ENCODE measurements at regions not wholly inside any gene's neighbourhood (a gene's known extent, or its start where the extent isn't known, plus 50 kb on each side); places are given as distances from the start of the nearest gene placed in this dataset.
A peak's percentile ranks its signal among the peaks of the same experiment; 100 is the strongest.

DNA sequence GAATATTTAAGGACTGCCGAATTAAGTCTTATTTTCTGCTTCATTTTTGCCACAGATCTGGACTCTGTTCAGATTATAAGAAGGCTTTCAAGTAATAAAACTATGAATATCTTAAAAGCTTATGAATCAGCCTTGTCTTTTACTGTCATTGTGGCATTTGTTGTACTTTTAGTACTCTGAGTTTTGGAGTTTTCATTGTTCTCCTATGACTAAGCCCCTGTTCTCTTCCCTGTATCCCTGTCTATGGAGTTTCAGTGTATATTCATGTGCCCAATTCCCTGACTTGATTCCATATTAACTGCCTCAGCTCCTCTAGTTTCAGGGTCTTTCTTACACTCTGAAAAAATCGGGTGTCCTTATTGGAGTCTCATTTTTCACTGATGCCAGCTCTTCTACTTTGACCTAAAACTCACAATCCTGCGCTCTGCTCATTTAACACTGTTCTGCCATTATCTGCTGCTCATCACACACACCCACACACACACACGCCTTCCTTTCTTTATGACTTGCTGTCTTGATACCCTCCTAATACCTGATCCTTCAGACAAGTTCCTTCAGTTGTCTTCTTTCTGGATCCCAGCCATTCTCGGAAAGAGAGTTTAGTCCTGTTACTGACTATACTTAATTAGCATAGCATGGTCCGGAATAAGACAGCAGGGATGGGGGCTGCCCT is 511.8 kb downstream of the CPS1 start:
- DNase-seq = no peak

DNA sequence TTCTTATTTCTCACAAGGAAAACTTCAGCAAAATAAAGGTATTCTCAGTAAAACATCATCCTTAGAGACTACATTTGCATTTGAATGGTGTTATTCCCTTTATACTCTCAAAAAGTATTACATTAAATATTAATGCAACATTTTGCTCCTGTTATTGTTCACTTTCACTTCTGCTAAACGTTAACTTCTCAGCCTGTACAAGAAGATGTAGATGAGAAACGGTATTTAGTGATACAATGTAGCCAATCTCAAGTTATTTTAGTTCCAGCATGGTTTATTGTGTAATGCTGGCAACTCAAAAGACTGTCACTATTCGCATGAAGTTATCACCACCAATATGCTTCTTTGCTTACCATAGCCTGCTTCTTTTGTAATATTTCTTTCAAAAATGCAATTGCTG is 514.1 kb downstream of the CPS1 start:
- DNase-seq = no peak

- no peak for DNase-seq
Measured at GRCh38 chr2:211077216-211077767, 520.9 kb downstream of the CPS1 start.

GRCh38 chr2:211084352-211084751 is 528.0 kb downstream of the CPS1 start:
- no peak for DNase-seq

GRCh38 chr2:211085056-211085680 is 528.8 kb downstream of the CPS1 start:
- DNase-seq = peak; percentile 25

DNA sequence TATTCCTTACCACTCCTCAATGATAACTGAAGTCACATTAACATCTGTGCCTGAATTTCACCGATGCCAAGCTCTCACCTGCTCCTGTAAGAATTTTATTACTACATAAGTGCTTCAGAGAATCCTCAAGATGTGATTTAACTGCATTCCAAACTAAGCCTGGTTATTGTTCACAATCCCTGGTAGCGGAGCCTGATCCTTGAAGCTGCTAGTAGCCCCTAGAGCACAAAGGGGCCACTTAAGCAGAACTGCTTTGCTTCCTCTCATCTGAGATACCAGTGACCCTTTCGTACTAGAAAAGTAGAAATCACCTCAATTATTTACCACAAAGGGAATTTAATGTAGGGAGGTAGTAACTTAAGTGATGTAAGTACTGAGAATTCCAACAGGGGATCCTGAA is 529.6 kb downstream of the CPS1 start:
- DNase-seq = no peak

DNA sequence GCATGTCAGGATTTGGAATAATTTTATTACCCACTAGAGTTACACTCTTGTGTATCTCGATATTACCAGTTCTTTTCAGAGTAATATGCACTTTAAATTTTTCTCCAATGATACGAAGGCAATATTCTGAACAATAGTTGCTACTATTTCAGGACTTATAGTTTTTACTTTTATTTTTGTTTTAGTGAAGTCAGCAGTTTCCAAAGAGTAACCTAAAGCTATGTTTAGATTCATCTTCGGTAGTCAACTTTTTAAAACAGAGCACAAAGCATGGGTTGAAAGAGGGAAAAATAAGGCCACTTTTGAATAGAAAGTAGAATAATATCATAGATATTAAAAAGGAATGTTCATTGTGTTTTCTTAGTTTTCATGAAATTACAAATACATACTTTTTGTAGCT is 532.7 kb downstream of the CPS1 start:
- DNase-seq = no peak

DNA sequence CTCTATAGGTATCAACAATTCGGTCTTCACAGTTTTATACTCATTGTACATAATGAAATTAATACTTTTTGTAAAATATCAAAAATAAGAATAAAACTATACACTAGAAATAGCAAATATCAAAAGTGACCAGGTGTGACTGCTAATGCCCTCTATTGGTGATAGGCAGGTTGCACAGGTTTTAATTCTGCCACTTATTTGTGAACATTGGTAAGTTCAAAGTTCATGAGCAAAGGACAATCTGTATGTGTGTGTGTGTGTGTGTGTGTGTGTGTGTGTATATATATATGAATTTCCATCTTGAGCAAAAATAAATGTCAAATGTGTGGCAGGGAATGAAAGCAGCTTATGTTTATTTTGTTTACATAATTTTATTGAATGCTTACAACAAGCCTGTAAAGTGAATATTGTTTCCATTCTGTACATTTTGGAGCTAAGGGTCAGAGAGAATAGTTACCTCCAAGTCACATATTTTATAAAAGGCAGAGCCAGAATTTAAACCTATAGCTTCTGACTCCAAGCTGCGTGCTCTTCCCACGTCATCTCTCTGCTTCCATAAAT is 537.4 kb downstream of the CPS1 start:
- no peak for DNase-seq

- DNase-seq = no peak
Measured at GRCh38 chr2:211103989-211104388, 547.6 kb downstream of the CPS1 start.

GRCh38 chr2:211113334-211114175 is 557.2 kb downstream of the CPS1 start:
- no peak for DNase-seq

- DNase-seq = no peak
Measured at GRCh38 chr2:211114826-211115455, 558.5 kb downstream of the CPS1 start.

DNA sequence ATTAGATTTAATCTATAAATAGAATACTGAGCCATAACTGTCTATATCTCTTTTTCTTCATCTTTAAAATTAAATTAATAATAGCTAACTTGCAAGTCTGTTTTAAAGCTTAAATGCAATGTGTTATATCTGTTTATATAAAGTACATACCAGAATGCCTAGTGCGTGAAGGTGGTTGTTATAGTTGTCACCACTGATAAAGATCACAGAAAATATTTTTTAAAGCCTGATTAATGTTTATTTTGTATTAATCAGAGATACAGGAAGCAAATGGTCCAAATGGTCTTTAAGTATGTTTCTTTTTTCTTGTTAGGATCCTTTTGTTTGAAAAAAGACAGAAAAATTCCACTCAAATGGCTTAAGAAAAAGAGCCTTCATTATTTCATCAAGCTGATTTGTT is 560.6 kb downstream of the CPS1 start:
- no peak for DNase-seq

GRCh38 chr2:211126256-211126655 is 569.9 kb downstream of the CPS1 start:
- no peak for DNase-seq

GRCh38 chr2:211127501-211127900 is 571.1 kb downstream of the CPS1 start:
- no peak for DNase-seq

- DNase-seq = no peak
Measured at GRCh38 chr2:211128287-211128686, 571.9 kb downstream of the CPS1 start.

DNA sequence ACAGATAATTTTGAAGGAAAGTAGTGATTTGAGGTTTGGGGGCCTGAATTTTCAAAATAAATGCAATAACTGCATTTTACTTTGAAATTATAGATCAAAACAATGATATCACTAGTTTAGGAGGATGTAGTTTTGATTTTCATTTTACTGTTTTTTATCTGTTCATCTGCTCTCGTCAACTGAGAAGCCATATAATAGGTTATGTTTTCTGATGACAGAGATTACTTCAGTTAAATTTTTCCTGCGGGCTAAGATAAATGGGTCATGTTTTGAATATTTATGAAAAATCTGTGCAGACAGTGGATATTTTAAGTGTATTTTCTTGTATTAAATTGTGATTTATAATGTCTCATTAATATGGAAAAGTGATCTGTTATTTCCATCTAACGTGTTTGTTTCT is 573.4 kb downstream of the CPS1 start:
- no peak for DNase-seq

DNA sequence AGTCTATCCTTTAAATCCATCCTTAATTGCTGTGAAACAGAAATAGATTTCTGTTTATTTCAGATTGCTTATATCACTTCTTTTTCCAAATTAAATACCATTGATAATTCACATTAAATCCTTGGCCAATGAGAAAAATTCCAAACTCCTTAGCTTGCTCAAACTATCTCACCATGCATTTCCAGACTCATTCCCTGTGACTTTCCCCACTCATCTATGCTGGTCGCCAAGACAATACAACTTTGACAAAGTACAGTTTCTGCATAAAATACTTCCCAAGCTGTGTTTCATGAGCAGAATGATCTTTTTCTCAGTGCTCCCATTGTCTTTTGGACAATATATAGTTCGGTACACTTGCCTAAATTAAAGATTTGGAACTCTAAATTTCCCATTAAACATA is 575.6 kb downstream of the CPS1 start:
- no peak for DNase-seq

GRCh38 chr2:211132573-211132972 is 576.2 kb downstream of the CPS1 start:
- peak; percentile 18 for DNase-seq

DNA sequence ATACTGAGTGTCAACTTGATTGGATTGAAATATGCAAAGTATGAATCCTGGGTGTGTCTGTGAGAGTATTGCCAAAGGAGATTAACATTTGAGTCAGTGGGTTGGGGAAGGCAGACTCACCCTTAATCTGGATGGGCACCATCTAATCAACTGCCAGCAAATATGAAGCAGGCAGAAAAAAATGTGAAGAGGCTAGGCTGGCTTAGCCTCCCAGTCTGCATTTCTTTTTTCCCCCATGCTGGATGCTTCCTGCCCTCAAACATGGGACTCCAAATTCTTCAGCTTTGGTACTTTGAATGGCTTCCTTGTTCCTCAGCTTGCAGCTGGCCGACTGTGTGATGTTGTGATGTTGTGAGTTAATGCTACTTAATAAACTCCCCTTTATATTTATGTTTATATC is 577.4 kb downstream of the CPS1 start:
- no peak for DNase-seq

DNA sequence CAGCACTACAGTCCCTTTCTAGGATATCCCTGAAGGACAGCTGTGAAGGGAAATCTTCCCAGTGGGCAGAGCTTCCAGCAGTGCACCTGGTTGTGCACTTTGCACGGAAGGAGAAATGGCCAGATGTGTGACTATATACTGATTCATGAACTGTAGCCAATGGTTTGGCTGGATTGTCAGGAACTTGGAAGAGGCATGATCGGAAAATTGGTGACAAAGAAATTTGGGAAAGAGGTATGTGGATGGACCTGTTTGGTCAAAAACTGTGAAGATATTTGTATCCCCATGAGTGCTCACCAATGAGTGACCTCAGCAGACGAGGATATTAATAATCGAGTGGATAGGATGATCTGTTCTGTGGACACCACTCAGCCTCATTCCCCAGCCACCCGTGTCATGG is 582.2 kb downstream of the CPS1 start:
- no peak for DNase-seq

GRCh38 chr2:211141646-211142045 is 585.2 kb downstream of the CPS1 start:
- peak; percentile 2 for DNase-seq

DNA sequence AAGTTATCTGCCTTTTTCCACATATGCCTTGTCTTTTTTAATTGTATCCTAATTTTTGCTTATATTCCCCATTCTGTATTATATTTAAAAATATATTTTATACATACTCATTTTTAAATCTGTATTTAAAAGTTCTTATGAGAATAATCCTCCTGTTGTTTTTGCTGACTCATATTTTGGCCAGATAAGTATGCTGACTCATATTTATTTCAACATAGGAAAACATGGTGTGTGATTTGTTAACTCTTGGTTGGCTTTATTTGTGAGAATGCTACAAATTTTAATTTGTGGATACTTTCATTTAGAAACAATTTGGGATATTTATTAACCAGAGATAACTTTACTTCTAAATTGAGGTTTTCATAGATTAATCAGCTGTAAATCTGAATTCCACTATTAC is 587.7 kb downstream of the CPS1 start:
- peak; percentile 28 for DNase-seq

Data from EL (cell line).